Omental fat pad (tissue), 3 donors: ENCODE measurements at regions not wholly inside any gene's neighbourhood (a gene's known extent, or its start where the extent isn't known, plus 50 kb on each side); places are given as distances from the start of the nearest gene placed in this dataset.

Experiments
- ATAC-seq: fragments of 150-250 bp; one replicate; pipeline ENCODE4 v1.9.1; 2016; ENCODE audit warnings: mild to moderate bottlenecking, moderate library complexity; ENCODE audit not compliant: low FRiP score
- DNase-seq: peaks from one replicate; pipeline ENCODE4 v3.0.0-alpha.2; 2019; ENCODE audit warnings: low spot score
- TF ChIP-seq, protein P1 (sequence below), 3 donors: fragments of 450-650 bp; IDR thresholded peaks; one replicate each; pipeline ENCODE4 v1.5.1; 2016 to 2017; ENCODE audit warnings: antibody characterized with exemption in 3 of 3, mild to moderate bottlenecking in 3 of 3, moderate library complexity in 2 of 3

DNA sequence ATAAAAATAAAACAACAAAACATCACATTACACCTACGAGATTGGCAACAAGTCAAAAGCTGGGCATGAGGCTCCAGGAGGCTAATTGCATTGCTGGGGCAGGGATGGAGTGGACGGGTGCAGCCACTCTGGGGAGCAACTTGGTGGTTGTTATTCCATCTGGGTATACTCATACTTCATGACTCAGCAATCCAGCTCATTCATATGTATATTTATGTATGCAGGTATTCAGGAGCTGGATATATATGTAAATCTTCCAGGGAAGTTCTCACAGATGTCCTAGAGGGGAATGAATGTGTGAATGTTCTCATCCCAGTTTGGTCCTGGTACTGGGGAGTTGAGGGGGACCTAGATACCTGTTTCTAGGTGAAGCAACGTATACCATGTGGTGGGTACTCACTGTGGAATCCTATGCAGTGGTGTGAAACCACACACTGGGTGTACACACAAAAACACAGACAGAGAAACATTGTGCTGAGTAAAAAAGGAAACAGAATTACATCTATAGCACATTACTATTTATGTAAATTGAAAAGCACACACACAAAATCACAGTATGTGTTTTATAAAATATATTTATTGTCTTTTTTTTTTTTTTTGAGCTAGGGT is 79.7 kb upstream of the RAB4A start:
- ATAC-seq (no peak), DNase-seq (no peak)
- TF ChIP-seq, protein P1, sequence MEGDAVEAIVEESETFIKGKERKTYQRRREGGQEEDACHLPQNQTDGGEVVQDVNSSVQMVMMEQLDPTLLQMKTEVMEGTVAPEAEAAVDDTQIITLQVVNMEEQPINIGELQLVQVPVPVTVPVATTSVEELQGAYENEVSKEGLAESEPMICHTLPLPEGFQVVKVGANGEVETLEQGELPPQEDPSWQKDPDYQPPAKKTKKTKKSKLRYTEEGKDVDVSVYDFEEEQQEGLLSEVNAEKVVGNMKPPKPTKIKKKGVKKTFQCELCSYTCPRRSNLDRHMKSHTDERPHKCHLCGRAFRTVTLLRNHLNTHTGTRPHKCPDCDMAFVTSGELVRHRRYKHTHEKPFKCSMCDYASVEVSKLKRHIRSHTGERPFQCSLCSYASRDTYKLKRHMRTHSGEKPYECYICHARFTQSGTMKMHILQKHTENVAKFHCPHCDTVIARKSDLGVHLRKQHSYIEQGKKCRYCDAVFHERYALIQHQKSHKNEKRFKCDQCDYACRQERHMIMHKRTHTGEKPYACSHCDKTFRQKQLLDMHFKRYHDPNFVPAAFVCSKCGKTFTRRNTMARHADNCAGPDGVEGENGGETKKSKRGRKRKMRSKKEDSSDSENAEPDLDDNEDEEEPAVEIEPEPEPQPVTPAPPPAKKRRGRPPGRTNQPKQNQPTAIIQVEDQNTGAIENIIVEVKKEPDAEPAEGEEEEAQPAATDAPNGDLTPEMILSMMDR (IDR thresholded peaks at IDR 0.05): no peak

DNA sequence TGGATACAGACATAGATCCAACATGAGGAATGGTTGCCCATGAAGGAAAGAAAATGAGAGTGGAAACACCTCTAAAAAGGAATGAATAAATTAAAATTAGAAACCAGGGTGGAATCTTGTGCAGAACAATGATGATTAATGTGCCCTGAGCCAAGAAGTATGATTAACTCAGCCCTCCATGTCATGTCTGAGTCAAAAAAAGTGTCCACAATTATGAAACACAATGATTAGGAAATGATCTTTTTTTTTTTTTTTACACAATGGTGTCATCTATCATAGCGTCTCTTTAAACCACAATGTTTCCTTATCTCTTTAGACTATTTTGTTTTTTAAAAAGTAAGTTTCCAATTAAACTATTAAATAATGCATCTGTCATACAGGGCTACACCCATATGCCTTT is 78.9 kb upstream of the RAB4A start:
- DNase-seq (no peak), ATAC-seq (peak; percentile 68)
- TF ChIP-seq, protein P1 (IDR thresholded peaks at IDR 0.05): no peak

DNA sequence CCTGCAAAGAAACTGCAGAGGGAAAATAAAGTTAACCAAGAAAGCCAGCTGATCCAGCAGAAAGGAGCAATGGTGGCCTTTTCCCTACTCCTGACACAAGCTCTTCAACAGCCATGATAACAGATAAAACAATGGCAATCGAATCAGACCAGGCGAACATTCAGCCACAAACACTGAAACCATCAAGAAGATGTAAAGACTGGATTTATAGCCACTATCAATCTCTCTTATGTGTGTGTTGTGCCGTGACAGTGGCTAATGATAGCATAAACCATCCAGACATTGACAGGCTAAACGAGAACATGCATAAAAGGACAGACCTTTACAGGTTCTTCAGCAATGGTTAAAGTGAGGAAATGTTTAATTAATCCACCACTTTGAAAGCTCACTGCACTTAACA is 78.1 kb upstream of the RAB4A start:
- TF ChIP-seq, protein P1 (IDR thresholded peaks at IDR 0.05): no peak
- no peak for DNase-seq
- no peak for ATAC-seq

DNA sequence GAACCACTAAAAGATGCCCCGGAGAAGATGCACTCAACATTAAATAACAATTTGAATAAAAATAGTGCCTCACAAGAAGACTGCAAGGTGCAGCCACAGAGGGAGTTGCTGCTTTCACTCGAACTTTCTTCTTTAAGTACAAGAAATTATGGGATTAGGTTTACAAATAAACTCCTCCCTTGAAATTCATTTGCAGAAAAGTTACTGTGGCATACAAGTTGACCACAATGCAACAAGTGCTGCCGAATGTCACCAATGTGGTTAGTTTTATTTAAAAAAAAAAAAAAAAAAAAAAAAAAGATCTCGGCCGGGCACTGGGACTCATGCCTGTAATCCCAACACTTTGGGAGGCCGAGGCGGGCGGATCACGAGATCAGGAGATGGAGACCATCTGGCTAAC is 76.8 kb upstream of the RAB4A start:
- no peak for DNase-seq
- TF ChIP-seq, protein P1 (IDR thresholded peaks at IDR 0.05): no peak
- ATAC-seq: no peak

DNA sequence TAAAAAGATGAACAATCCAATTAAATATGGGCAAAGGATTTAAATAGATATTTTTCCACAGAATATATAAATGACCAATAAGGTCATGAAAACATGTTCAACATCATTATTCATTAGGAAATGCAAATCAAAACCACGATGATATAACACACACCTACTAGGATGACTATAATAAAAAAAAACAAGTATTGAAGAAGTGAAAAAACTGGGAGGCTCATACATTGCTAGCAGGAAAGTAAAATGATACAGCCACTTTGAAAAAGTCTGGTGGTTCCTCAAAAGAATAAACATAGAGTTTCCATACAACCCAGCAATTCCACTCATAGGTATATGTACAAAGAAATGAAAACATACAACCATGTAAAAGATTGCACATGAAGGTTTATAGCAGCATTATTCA is 75.7 kb upstream of the RAB4A start:
- TF ChIP-seq, protein P1 (IDR thresholded peaks at IDR 0.05): no peak
- ATAC-seq (no peak), DNase-seq (no peak)

DNA sequence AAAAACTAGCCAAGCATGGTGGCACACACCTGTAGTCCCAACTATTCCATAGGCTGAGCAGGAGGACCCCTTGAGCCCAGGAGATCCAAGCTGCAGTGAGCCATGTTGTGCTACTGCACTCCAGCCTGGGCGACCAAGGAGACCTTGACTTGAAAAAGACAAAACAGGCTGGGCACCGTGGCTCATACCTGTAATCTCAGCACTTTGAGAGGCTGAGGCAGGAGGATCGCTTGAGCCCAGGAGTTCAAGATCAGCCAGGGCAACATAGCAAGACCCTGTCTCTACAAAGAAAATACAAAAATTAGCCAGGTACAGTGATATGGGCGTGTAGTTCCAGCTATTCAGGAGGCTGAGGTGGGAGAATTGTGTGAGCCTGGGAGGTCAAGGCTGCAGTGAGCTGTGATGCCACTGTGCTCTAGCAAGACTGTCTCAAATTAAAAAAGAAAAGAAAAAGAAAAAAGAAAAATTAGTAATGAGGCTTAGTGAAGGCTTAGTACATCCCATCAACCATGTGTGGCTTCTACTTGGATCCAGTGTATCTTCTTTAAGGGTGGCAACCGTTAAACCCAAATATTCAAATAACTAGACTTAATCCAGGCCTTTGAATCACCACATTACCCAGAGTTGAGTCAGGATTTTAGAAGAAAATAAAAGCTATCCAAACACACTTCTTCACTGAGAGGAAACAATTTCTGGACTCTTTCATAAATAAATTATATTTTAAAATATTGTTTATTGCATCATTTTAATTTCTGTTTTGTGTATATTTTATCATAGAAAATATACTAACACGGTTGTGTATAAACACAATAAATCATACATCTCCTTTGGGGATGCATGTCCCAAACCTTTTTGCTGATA is 74.3 kb upstream of the RAB4A start:
- TF ChIP-seq, protein P1 (IDR thresholded peaks at IDR 0.05): no peak
- no peak for ATAC-seq
- no peak for DNase-seq

DNA sequence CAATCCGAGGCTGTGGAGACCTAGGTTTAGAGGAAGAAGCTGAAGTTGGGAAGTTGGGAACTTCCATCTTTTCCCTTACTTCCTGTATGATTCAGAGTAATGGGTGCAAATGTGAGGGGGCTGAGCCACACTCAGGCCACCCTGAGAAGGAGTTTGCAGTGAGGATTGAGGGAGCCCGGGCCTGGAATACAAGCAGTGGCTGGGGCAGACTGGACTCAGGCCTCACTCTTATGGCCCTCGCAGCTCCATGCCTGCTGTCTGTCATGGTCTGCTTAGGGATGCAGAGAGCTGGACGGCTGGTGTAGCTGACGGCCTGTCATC is 73.7 kb upstream of the RAB4A start:
- TF ChIP-seq, protein P1 (IDR thresholded peaks at IDR 0.05): no peak
- DNase-seq: no peak
- ATAC-seq: peak; percentile 24
